Vagina (tissue), 2 donors: ENCODE measurements at regions not wholly inside any gene's neighbourhood (a gene's known extent, or its start where the extent isn't known, plus 50 kb on each side); places are given as distances from the start of the nearest gene placed in this dataset.

ENCODE experiments used
- DNase-seq, 2 donors: peaks; one replicate each; pipeline ENCODE4 v3.0.0-alpha.2; 2017; ENCODE audit errors: extremely low spot score in 2 of 2
- H3K27ac ChIP-seq: fragments of 200-600 bp; sonication (generic); one replicate; pipeline ENCODE4 v1.5.1; 2019
- H3K27me3 ChIP-seq: fragments of 200-600 bp; sonication (generic); one replicate; pipeline ENCODE4 v1.5.1; 2019
- H3K36me3 ChIP-seq, 2 donors: fragments of 200-600 bp; sonication (generic); one replicate each; pipeline ENCODE4 v1.5.1; 2017 to 2019
- H3K4me1 ChIP-seq: fragments of 200-600 bp; sonication (generic); one replicate; pipeline ENCODE4 v1.5.1; 2019
- H3K4me3 ChIP-seq, 2 donors: fragments of 200-600 bp; sonication (generic); 1 replicate in 1 of 2; 2 replicates in 1 of 2; pipeline ENCODE4 v1.5.1; 2016 to 2019
- H3K9me3 ChIP-seq: fragments of 200-600 bp; sonication (generic); one replicate; pipeline ENCODE4 v1.5.1; 2019
- CTCF ChIP-seq, 3 experiments: fragments of 450-650 bp in 2 of 3; fragments of 200-600 bp in 1 of 3; sonication (generic) in 1 of 3; IDR thresholded peaks; one replicate each; pipeline ENCODE4 v1.5.1; 2017 to 2019; ENCODE audit warnings: antibody characterized with exemption in 3 of 3, mild to moderate bottlenecking in 2 of 3, moderate library complexity in 2 of 3
- POLR2A ChIP-seq, 2 donors: fragments of 450-650 bp; IDR thresholded peaks; one replicate each; pipeline ENCODE4 v1.6.1; 2017; ENCODE audit warnings: antibody characterized with exemption in 2 of 2, mild to moderate bottlenecking in 2 of 2, moderate library complexity in 2 of 2
- POLR2AphosphoS5 ChIP-seq, 2 donors: sonication (generic); formaldehyde crosslinking; IDR thresholded peaks; one replicate each; pipeline ENCODE4 v1.9.0; 2017; ENCODE audit warnings: antibody characterized with exemption in 2 of 2, mild to moderate bottlenecking in 2 of 2, low read depth in 1 of 2; ENCODE audit not compliant: insufficient read depth in 1 of 2
- intact Hi-C: fragments of 100-400 bp; cut with DNase I; formaldehyde crosslinking; loops from one replicate; pipeline ENCODE4 v1.15.1; 2023

GRCh38 chr4:153084224-153084979, 119.8 kb upstream of the TRIM2 start:
- intact Hi-C loops, result loop anchor here (5.0 kb wide), 2 partner anchors 43 to 237 kb away; no protein-coding TSS in a partner anchor

GRCh38 chr4:153084980-153085630, 119.1 kb upstream of the TRIM2 start:
- no peaks in the 10 kb centered on the region for H3K36me3 ChIP-seq
- peak in 1 of 2 donors; percentile 34 for TF ChIP-seq POLR2AphosphoS5 (IDR thresholded peaks at IDR 0.05; ENCODE audit: insufficient read depth in 1 of 2, low read depth in 1 of 2)
- no peak for TF ChIP-seq POLR2A (IDR thresholded peaks at IDR 0.05)
- TF ChIP-seq CTCF (IDR thresholded peaks at IDR 0.05), result peak; percentile 83 to 96 (median 90)
- no peaks in the 10 kb centered on the region for H3K27me3 ChIP-seq
- intact Hi-C loops, result loop anchor here (5.0 kb wide), 2 partner anchors 42 to 238 kb away; no protein-coding TSS in a partner anchor
- H3K4me1 ChIP-seq, result peaks cover 27% of the 10 kb centered on the region
- no peaks in the 10 kb centered on the region for H3K9me3 ChIP-seq
- DNase-seq, result peak in 1 of 2 donors; percentile 86
- H3K4me3 ChIP-seq, result no peak overlapping the region
- no peak overlapping the region for H3K27ac ChIP-seq

More at GRCh38 chr4:153084224-153084979, 119.8 kb upstream of the TRIM2 start:
- H3K27me3 ChIP-seq, result no peaks in the 10 kb centered on the region
- no peak overlapping the region for H3K27ac ChIP-seq
- H3K4me3 ChIP-seq, result no peak overlapping the region
- no peak for TF ChIP-seq POLR2A (IDR thresholded peaks at IDR 0.05)
- H3K4me1 ChIP-seq, result peaks cover 27% of the 10 kb centered on the region
- no peaks in the 10 kb centered on the region for H3K9me3 ChIP-seq
- no peaks in the 10 kb centered on the region for H3K36me3 ChIP-seq
- no peak for DNase-seq

GRCh38 chr4:153087671-153088194, 116.5 kb upstream of the TRIM2 start:
- no peak for TF ChIP-seq POLR2A (IDR thresholded peaks at IDR 0.05)
- TF ChIP-seq POLR2AphosphoS5 (IDR thresholded peaks at IDR 0.05; ENCODE audit: insufficient read depth in 1 of 2, low read depth in 1 of 2), result no peak
- no peak for TF ChIP-seq CTCF (IDR thresholded peaks at IDR 0.05)
- H3K9me3 ChIP-seq, result no peaks in the 10 kb centered on the region
- H3K27me3 ChIP-seq, result no peaks in the 10 kb centered on the region
- intact Hi-C loops, result no loop called here
- H3K27ac ChIP-seq, result no peak overlapping the region
- DNase-seq, result no peak
- H3K36me3 ChIP-seq, result no peaks in the 10 kb centered on the region
- no peak overlapping the region for H3K4me3 ChIP-seq
- H3K4me1 ChIP-seq, result peaks cover 22% of the 10 kb centered on the region

- no peaks in the 10 kb centered on the region for H3K27me3 ChIP-seq
- intact Hi-C loops, result no loop called here
- no peaks in the 10 kb centered on the region for H3K36me3 ChIP-seq
- peak in 1 of 2 donors; percentile 74 for DNase-seq
- H3K9me3 ChIP-seq, result no peaks in the 10 kb centered on the region
- H3K4me3 ChIP-seq, result no peak overlapping the region
- peaks cover 3% of the 10 kb centered on the region for H3K4me1 ChIP-seq
- no peak overlapping the region for H3K27ac ChIP-seq
- TF ChIP-seq POLR2A (IDR thresholded peaks at IDR 0.05), result no peak
These were observed 114.5 kb upstream of the TRIM2 start for GRCh38 chr4:153089742-153090141.

GRCh38 chr4:153090181-153090580, 114.1 kb upstream of the TRIM2 start:
- DNase-seq, result no peak
- Histone ChIP-seq H3K9me3 (no peaks in the 10 kb centered on the region), H3K4me3 (no peak overlapping the region), H3K27ac (no peak overlapping the region), H3K36me3 (no peaks in the 10 kb centered on the region), H3K4me1 (no peaks in the 10 kb centered on the region), H3K27me3 (no peaks in the 10 kb centered on the region)
- intact Hi-C loops, result no loop called here
- TF ChIP-seq POLR2AphosphoS5 (IDR thresholded peaks at IDR 0.05; ENCODE audit: insufficient read depth in 1 of 2, low read depth in 1 of 2) (no peak), CTCF (IDR thresholded peaks at IDR 0.05) (no peak), POLR2A (IDR thresholded peaks at IDR 0.05) (no peak)
